D721Med (cell line): ENCODE measurements at regions not wholly inside any gene's neighbourhood (a gene's known extent, or its start where the extent isn't known, plus 50 kb on each side); places are given as distances from the start of the nearest gene placed in this dataset.
A peak's percentile ranks its signal among the peaks of the same experiment; 100 is the strongest.

Experiments
- DNase-seq: peaks from one replicate; pipeline ENCODE4 v3.0.0; 2011; ENCODE audit warnings: low spot score; ENCODE audit not compliant: insufficient read length
- FAIRE-seq: peaks from 2 replicates; lab custom pipeline; 2011; peaks lifted over from hg19 to GRCh38; lab: Jason Lieb, UNC
- CTCF ChIP-seq: IDR thresholded peaks from 2 replicates; pipeline ENCODE4 v1.5.1; 2012; ENCODE audit warnings: mild to moderate bottlenecking, control low read depth; ENCODE audit not compliant: insufficient read depth; ENCODE audit errors: missing control alignments

- TF ChIP-seq CTCF = no peak
- FAIRE-seq = no peak
- DNase-seq = no peak
Observed at GRCh38 chr1:82907313-82907712, 1091.6 kb downstream of the TTLL7 start.

- no peak for TF ChIP-seq CTCF
- DNase-seq (no peak), FAIRE-seq (no peak)
Observed at GRCh38 chr1:82903626-82904025, 1095.3 kb downstream of the TTLL7 start.

- DNase-seq = no peak
Observed at GRCh38 chr1:82901561-82901960, 1097.4 kb downstream of the TTLL7 start.

GRCh38 chr1:82901118-82901517 is 1097.8 kb downstream of the TTLL7 start:
- no peak for FAIRE-seq
- DNase-seq = no peak
- no peak for TF ChIP-seq CTCF

More at GRCh38 chr1:82901561-82901960, 1097.4 kb downstream of the TTLL7 start:
- peak; percentile 58 for FAIRE-seq
- no peak for TF ChIP-seq CTCF

- DNase-seq = no peak
- no peak for FAIRE-seq
- no peak for TF ChIP-seq CTCF
Observed at GRCh38 chr1:82899017-82899416, 1098.3 kb downstream of the ADGRL2 start.

- FAIRE-seq (no peak), DNase-seq (no peak)
- no peak for TF ChIP-seq CTCF
Observed at GRCh38 chr1:82897549-82897948, 1096.8 kb downstream of the ADGRL2 start.

GRCh38 chr1:82896036-82896435 is 1095.3 kb downstream of the ADGRL2 start:
- no peak for FAIRE-seq
- TF ChIP-seq CTCF = no peak
- no peak for DNase-seq
